SK-N-SH (cell line): ENCODE measurements at regions not wholly inside any gene's neighbourhood (a gene's known extent, or its start where the extent isn't known, plus 50 kb on each side); places are given as distances from the start of the nearest gene placed in this dataset.
A peak's percentile ranks its signal among the peaks of the same experiment; 100 is the strongest.

ENCODE experiments used
- CTCF ChIA-PET: fragments of 300-600, 350-600 bp; formaldehyde crosslinking; extraction: SDS; loops from one replicate; lab custom pipeline; 2021; lab: Yijun Ruan, JAX
- POLR2A ChIA-PET: fragments of 350-600 bp; sonication (Branson Sonifier 250); formaldehyde crosslinking; extraction: SDS; loops from one replicate; lab custom pipeline; 2020; ENCODE audit warnings: antibody characterized with exemption, inconsistent platforms; lab: Yijun Ruan, JAX
- DNase-seq: peaks from one replicate; pipeline ENCODE4 v3.0.0; 2012
- H2AFZ ChIP-seq: fragments of 200-600 bp; sonication (generic); 2 replicates; pipeline ENCODE4 v1.8.1; 2016; ENCODE audit warnings: antibody characterized with exemption, mild to moderate bottlenecking, low read depth
- H3F3A ChIP-seq: fragments of 200-600 bp; sonication (generic); replicated peaks from 2 replicates; pipeline ENCODE3; 2016; ENCODE audit warnings: antibody characterized with exemption, mild to moderate bottlenecking; ENCODE audit not compliant: insufficient read depth
- H3K27ac ChIP-seq, 2 experiments: fragments of 200-500 bp in 1 of 2; fragments of 200-600 bp in 1 of 2; sonication (Bioruptor generic) in 1 of 2; sonication (generic), shearing (Covaris generic) in 1 of 2; 2 replicates each; pipeline versions ENCODE4 v1.5.1 to v1.6.1; 2014 to 2016; ENCODE audit warnings: low read depth in 2 of 2, inconsistent platforms in 1 of 2, low read length in 1 of 2, mild to moderate bottlenecking in 1 of 2, mixed read lengths in 1 of 2
- H3K27me3 ChIP-seq: fragments of 200-600 bp; sonication (generic), shearing (Covaris generic); 2 replicates; pipeline ENCODE4 v1.6.1; 2016; ENCODE audit warnings: mixed run types; ENCODE audit not compliant: insufficient read depth
- H3K36me3 ChIP-seq, 2 experiments: fragments of 200-500 bp in 1 of 2; fragments of 200-600 bp in 1 of 2; sonication (Bioruptor generic) in 1 of 2; sonication (generic) in 1 of 2; replicated peaks in 1 of 2; 2 replicates each; pipeline versions ENCODE3 to v1.5.1; 2014 to 2016; ENCODE audit warnings: low read length in 1 of 2, mild to moderate bottlenecking in 1 of 2; ENCODE audit not compliant: insufficient read depth in 2 of 2, control insufficient read depth in 1 of 2
- H3K4me1 ChIP-seq, 2 experiments: fragments of 200-500 bp in 1 of 2; fragments of 200-600 bp in 1 of 2; sonication (Bioruptor generic) in 1 of 2; sonication (generic), shearing (Covaris generic) in 1 of 2; 2 replicates each; pipeline versions ENCODE4 v1.5.1 to v1.6.1; 2014 to 2016; ENCODE audit warnings: low read depth in 1 of 2, low read length in 1 of 2, mixed run types in 1 of 2; ENCODE audit not compliant: insufficient read depth in 2 of 2, control insufficient read depth in 1 of 2
- H3K4me2 ChIP-seq: fragments of 200-600 bp; sonication (generic), shearing (Covaris generic); 2 replicates; pipeline ENCODE4 v1.6.1; 2017; ENCODE audit warnings: mixed run types
- H3K4me3 ChIP-seq, 2 experiments: fragments of 200-500 bp in 1 of 2; fragments of 200-600 bp in 1 of 2; sonication (Bioruptor generic) in 1 of 2; sonication (generic), shearing (Covaris generic) in 1 of 2; 2 replicates each; pipeline versions ENCODE4 v1.5.1 to v1.8.1; 2014 to 2016; ENCODE audit warnings: low read depth in 2 of 2, inconsistent platforms in 1 of 2, low read length in 1 of 2, mild to moderate bottlenecking in 1 of 2, mixed read lengths in 1 of 2, moderate library complexity in 1 of 2
- H3K79me2 ChIP-seq: fragments of 200-600 bp; sonication (generic); 2 replicates; pipeline ENCODE4 v1.8.1; 2017; ENCODE audit warnings: mild to moderate bottlenecking; ENCODE audit not compliant: insufficient read depth
- H3K9ac ChIP-seq: fragments of 200-600 bp; sonication (generic); 2 replicates; pipeline ENCODE4 v1.6.1; 2017; ENCODE audit warnings: mixed run types
- H3K9me2 ChIP-seq: fragments of 200-600 bp; sonication (generic); 2 replicates; pipeline ENCODE4 v1.6.1; 2017; ENCODE audit warnings: mixed run types
- H3K9me3 ChIP-seq: fragments of 200-600 bp; sonication (generic); 2 replicates; pipeline ENCODE4 v1.6.1; 2017; ENCODE audit warnings: mixed run types, mild to moderate bottlenecking, moderate library complexity
- H4K20me1 ChIP-seq: fragments of 200-600 bp; sonication (generic); 2 replicates; pipeline ENCODE4 v1.6.1; 2017; ENCODE audit warnings: mild to moderate bottlenecking, mixed run types; ENCODE audit not compliant: insufficient read depth
- EP300 ChIP-seq, 2 experiments: IDR thresholded peaks; 2 replicates each; pipeline versions ENCODE4 v1.4.0 to v1.6.1; 2012; ENCODE audit warnings: borderline replicate concordance in 1 of 2, low read depth in 1 of 2, low read length in 1 of 2
- EZH2phosphoT487 ChIP-seq: fragments of 200-600 bp; sonication (generic); IDR thresholded peaks from 2 replicates; pipeline ENCODE4 v1.6.1; 2017; ENCODE audit warnings: low read depth, mixed run types, mild to moderate bottlenecking, antibody characterized with exemption, moderate library complexity, borderline replicate concordance
- FOSL2 ChIP-seq: IDR thresholded peaks from 2 replicates; pipeline ENCODE4 v1.4.0; 2012; ENCODE audit warnings: low read depth, mild to moderate bottlenecking, moderate library complexity, borderline replicate concordance
- FOXJ3 ChIP-seq: sonication (generic); formaldehyde crosslinking; IDR thresholded peaks from 2 replicates; pipeline ENCODE4 v1.5.1; 2020; ENCODE audit warnings: mild to moderate bottlenecking, missing genetic modification reagents
- GABPA ChIP-seq: IDR thresholded peaks from 2 replicates; pipeline ENCODE4 v1.4.0; 2012; ENCODE audit warnings: low read depth, mild to moderate bottlenecking
- NFIC ChIP-seq: IDR thresholded peaks from 2 replicates; pipeline ENCODE4 v1.4.0; 2012; ENCODE audit warnings: borderline replicate concordance
- POLR2AphosphoS5 ChIP-seq: IDR thresholded peaks from 2 replicates; pipeline ENCODE4 v1.6.1; 2012; ENCODE audit warnings: low read depth, low read length
- RAD21 ChIP-seq: IDR thresholded peaks from 2 replicates; pipeline ENCODE4 v1.6.1; 2012; ENCODE audit warnings: mild to moderate bottlenecking, low read length
- RCOR1 ChIP-seq: fragments of 150-350 bp; IDR thresholded peaks from 2 replicates; pipeline ENCODE4 v1.6.1; 2017; ENCODE audit warnings: antibody characterized with exemption, low read length
- RXRA ChIP-seq: IDR thresholded peaks from 2 replicates; pipeline ENCODE4 v1.4.0; 2012; ENCODE audit warnings: low read depth, mild to moderate bottlenecking, borderline replicate concordance
- SMC3 ChIP-seq: IDR thresholded peaks from 2 replicates; pipeline ENCODE4 v1.6.1; 2012; ENCODE audit warnings: low read depth, low read length, improper control_type of control experiment
- TAF1 ChIP-seq: IDR thresholded peaks from 2 replicates; pipeline ENCODE4 v1.6.1; 2012; ENCODE audit warnings: low read depth, mild to moderate bottlenecking, low read length, moderate library complexity, borderline replicate concordance
- TCF12 ChIP-seq: IDR thresholded peaks from 2 replicates; pipeline ENCODE4 v1.4.0; 2012
- TEAD4 ChIP-seq: IDR thresholded peaks from 2 replicates; pipeline ENCODE4 v1.4.0; 2012; ENCODE audit warnings: mild to moderate bottlenecking, borderline replicate concordance; ENCODE audit not compliant: insufficient read depth
- USF2 ChIP-seq: fragments of 150-350 bp; IDR thresholded peaks from 2 replicates; pipeline ENCODE4 v1.6.1; 2017; ENCODE audit warnings: antibody characterized with exemption, low read length, low read depth, borderline replicate concordance
- ZBTB33 ChIP-seq: IDR thresholded peaks from 2 replicates; pipeline ENCODE4 v1.4.0; 2012; ENCODE audit warnings: low read depth, borderline replicate concordance
- WGBS: methylation state at CpG from one replicate; pipeline ENCODE4 v1.1.6; 2017; ENCODE audit warnings: low lambda C conversion rate; 5-methylcytosine and 5-hydroxymethylcytosine counted together
- TF ChIP-seq, protein P1 (sequence below): IDR thresholded peaks from 2 replicates; pipeline ENCODE4 v1.4.0; 2012; ENCODE audit warnings: low read depth, borderline replicate concordance

- Histone ChIP-seq H3K36me3 (no peaks in the 10 kb centered on the region), H3F3A (no peaks in the 10 kb centered on the region), H3K9me3 (no peaks in the 10 kb centered on the region), H3K4me2 (no peak overlapping the region), H2AFZ (no peak overlapping the region), H3K9ac (no peak overlapping the region)
- CTCF ChIA-PET = interaction anchor here (2.0 kb wide), 1 partner anchor 243 kb away, joined by 5 read pairs; no protein-coding TSS in a partner anchor
- 16% methylated on average over 2 of the region's 2 CpGs for WGBS
- DNase-seq = no peak
- no peak for TF ChIP-seq EP300 (IDR thresholded peaks at IDR 0.05; ENCODE audit: borderline replicate concordance in 1 of 2, low read depth in 1 of 2, low read length in 1 of 2)
- TF ChIP-seq, protein P1, sequence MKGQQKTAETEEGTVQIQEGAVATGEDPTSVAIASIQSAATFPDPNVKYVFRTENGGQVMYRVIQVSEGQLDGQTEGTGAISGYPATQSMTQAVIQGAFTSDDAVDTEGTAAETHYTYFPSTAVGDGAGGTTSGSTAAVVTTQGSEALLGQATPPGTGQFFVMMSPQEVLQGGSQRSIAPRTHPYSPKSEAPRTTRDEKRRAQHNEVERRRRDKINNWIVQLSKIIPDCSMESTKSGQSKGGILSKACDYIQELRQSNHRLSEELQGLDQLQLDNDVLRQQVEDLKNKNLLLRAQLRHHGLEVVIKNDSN = no peak
- no peak for TF ChIP-seq TCF12
- TF ChIP-seq POLR2AphosphoS5 = no peak
- TF ChIP-seq SMC3 = no peak
- no peak for TF ChIP-seq RCOR1
- TF ChIP-seq ZBTB33 = no peak
- TF ChIP-seq NFIC = no peak
- no peak for TF ChIP-seq FOXJ3 (CRISPR knock-in tag)
- no peak for TF ChIP-seq GABPA
- no peak for TF ChIP-seq TEAD4
- no peak for TF ChIP-seq EZH2phosphoT487
- TF ChIP-seq FOSL2 = no peak
- no peak for TF ChIP-seq TAF1
- no peak for TF ChIP-seq RXRA
- TF ChIP-seq, all 33 proteins: peak for 0
- Histone ChIP-seq H3K4me1 (no peaks in the 10 kb centered on the region), H3K9me2 (no peaks in the 10 kb centered on the region), H3K27ac (no peak overlapping the region), H3K79me2 (no peaks in the 10 kb centered on the region), H4K20me1 (no peaks in the 10 kb centered on the region), H3K4me3 (no peak overlapping the region), H3K27me3 (no peaks in the 10 kb centered on the region)
- POLR2A ChIA-PET = no interaction called here
These were observed 68.5 kb upstream of the CACNA1D start for GRCh38 chr3:53425936-53426335.

DNA sequence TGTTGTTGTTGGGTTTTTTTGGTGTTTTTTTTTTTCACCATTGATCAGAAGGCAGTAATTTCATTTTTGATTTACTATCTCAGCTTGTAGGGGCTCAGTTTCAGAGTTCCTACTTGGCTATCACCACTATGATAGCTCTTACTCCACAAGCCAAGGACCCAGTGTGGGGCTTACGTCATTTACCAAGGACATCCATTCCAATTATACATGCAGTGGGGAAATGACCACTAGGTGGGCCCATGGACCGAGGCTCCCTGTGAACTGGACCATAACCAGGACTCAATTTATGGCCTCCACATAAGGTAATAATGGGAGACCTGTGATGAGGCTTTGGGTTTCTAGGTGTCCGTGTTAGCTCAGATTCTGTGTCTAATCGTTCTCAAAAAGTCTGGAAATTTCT is 67.5 kb upstream of the CACNA1D start:
- POLR2A ChIA-PET = no interaction called here
- H3K79me2 ChIP-seq = no peaks in the 10 kb centered on the region
- no peak overlapping the region for H3K9ac ChIP-seq
- TF ChIP-seq RAD21 (peak; percentile 25; the same call in 1 of the 2 replicates), USF2 (no peak)
- CTCF ChIA-PET = interaction anchor here (1.7 to 2.0 kb wide), 2 partner anchors 242 to 283 kb away, joined by 4 to 5 read pairs; no protein-coding TSS in a partner anchor
- H3K27ac ChIP-seq = no peak overlapping the region
- no peak overlapping the region for H3K4me3 ChIP-seq
- no peaks in the 10 kb centered on the region for H3K27me3 ChIP-seq
- H3K36me3 ChIP-seq = no peaks in the 10 kb centered on the region
- H3K4me1 ChIP-seq = no peaks in the 10 kb centered on the region
- no peaks in the 10 kb centered on the region for H4K20me1 ChIP-seq
- H2AFZ ChIP-seq = no peak overlapping the region
- no peak overlapping the region for H3K4me2 ChIP-seq
- no peaks in the 10 kb centered on the region for H3K9me2 ChIP-seq
- H3K9me3 ChIP-seq = no peaks in the 10 kb centered on the region
- H3F3A ChIP-seq = no peaks in the 10 kb centered on the region
- 27% methylated on average over 4 of the region's 4 CpGs for WGBS
- DNase-seq = no peak
